ENCODE measurements at regions not wholly inside any gene's neighbourhood (a gene's known extent, or its start where the extent isn't known, plus 50 kb on each side); places are given as distances from the start of the nearest gene placed in this dataset.
A peak's percentile ranks its signal among the peaks of the same experiment; 100 is the strongest.

DNA sequence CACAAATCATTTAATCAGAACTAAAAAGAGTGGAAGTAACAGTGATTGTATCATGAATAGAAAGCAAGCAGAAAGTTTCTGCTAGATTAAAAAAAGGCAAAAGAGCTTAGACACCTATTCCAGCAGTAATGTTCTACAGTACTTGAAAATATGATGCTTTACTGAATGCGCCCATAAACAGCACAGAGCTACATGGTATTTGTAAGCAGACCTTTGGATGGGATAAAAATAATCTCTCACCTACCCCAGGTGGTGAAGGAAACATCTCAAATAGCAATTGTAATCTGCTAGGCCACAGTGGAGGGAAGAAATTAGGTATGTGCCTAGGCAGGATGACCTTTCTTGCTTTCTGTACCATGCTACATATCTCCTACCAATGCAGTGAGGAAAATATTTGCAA, 280.9 kb upstream of the PRKX start:
- TF ChIP-seq POLR2AphosphoS5 (IDR thresholded peaks at IDR 0.05; ENCODE audit: low read depth, low read length) = no peak
- TF ChIP-seq FOXP2 (optimal IDR thresholded peaks at IDR 0.05; ENCODE audit: borderline replicate concordance, extremely low read depth, extremely low read length, insufficient read depth) = no peak
- no peak for TF ChIP-seq TAF1 (IDR thresholded peaks at IDR 0.05; ENCODE audit: borderline replicate concordance, insufficient read depth, low read length)
- no peak for TF ChIP-seq SIN3A (IDR thresholded peaks at IDR 0.05; ENCODE audit: borderline replicate concordance, insufficient read depth, low read length)
- TF ChIP-seq, protein P1, sequence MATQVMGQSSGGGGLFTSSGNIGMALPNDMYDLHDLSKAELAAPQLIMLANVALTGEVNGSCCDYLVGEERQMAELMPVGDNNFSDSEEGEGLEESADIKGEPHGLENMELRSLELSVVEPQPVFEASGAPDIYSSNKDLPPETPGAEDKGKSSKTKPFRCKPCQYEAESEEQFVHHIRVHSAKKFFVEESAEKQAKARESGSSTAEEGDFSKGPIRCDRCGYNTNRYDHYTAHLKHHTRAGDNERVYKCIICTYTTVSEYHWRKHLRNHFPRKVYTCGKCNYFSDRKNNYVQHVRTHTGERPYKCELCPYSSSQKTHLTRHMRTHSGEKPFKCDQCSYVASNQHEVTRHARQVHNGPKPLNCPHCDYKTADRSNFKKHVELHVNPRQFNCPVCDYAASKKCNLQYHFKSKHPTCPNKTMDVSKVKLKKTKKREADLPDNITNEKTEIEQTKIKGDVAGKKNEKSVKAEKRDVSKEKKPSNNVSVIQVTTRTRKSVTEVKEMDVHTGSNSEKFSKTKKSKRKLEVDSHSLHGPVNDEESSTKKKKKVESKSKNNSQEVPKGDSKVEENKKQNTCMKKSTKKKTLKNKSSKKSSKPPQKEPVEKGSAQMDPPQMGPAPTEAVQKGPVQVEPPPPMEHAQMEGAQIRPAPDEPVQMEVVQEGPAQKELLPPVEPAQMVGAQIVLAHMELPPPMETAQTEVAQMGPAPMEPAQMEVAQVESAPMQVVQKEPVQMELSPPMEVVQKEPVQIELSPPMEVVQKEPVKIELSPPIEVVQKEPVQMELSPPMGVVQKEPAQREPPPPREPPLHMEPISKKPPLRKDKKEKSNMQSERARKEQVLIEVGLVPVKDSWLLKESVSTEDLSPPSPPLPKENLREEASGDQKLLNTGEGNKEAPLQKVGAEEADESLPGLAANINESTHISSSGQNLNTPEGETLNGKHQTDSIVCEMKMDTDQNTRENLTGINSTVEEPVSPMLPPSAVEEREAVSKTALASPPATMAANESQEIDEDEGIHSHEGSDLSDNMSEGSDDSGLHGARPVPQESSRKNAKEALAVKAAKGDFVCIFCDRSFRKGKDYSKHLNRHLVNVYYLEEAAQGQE (IDR thresholded peaks at IDR 0.05; ENCODE audit: insufficient read depth in 1 of 2, low read depth in 2 of 2, low read length in 2 of 2) = no peak

DNA sequence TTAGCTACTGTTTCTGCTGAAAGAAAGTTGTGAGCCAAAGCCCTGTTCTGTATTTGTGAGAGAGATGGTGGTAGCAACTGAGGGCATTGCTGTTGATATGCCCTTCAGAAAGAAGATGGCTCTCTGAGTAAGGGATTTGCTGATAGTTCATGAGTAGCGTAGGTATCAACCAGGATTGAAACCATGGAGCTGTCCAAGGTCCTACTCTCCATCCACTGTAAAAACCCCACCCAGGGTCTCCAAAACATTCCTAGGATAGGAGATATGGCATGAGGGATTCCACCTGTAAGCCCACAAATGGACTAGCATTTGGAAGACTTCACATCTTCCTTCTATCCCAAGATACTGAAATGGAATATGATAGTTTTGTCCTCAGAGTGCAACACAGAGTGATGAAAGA, 277.1 kb upstream of the PRKX start:
- TF ChIP-seq, protein P1 (IDR thresholded peaks at IDR 0.05; ENCODE audit: insufficient read depth in 1 of 2, low read depth in 2 of 2, low read length in 2 of 2) = peak; percentile 49 to 90; a peak in 3 of 4 replicates
- no peak for TF ChIP-seq POLR2AphosphoS5 (IDR thresholded peaks at IDR 0.05; ENCODE audit: low read depth, low read length)

DNA sequence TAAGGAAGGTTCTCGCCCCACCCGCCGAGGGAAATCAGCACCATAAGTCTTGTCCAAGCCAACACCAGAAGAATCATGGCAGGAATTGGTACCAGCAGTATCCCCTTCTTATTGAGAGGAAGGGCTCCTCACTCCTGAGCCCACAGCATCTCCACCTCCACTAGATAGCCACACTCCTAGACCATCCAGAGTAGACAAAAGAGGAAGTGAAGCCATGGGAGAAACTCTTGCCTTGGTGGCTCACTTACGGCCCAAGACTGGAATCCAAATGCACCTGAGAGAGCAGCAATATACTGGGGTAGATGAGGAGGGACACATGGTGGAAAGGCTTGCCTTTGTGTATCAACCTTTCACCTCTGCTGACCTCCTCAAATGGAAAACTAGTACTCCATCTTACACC, 255.3 kb upstream of the PRKX start:
- TF ChIP-seq FOXP2 (optimal IDR thresholded peaks at IDR 0.05; ENCODE audit: borderline replicate concordance, extremely low read depth, extremely low read length, insufficient read depth) (no peak), TAF1 (IDR thresholded peaks at IDR 0.05; ENCODE audit: borderline replicate concordance, insufficient read depth, low read length) (no peak), SIN3A (IDR thresholded peaks at IDR 0.05; ENCODE audit: borderline replicate concordance, insufficient read depth, low read length) (no peak), POLR2AphosphoS5 (IDR thresholded peaks at IDR 0.05; ENCODE audit: low read depth, low read length) (no peak)
- TF ChIP-seq, protein P1 (IDR thresholded peaks at IDR 0.05; ENCODE audit: insufficient read depth in 1 of 2, low read depth in 2 of 2, low read length in 2 of 2) = no peak

DNA sequence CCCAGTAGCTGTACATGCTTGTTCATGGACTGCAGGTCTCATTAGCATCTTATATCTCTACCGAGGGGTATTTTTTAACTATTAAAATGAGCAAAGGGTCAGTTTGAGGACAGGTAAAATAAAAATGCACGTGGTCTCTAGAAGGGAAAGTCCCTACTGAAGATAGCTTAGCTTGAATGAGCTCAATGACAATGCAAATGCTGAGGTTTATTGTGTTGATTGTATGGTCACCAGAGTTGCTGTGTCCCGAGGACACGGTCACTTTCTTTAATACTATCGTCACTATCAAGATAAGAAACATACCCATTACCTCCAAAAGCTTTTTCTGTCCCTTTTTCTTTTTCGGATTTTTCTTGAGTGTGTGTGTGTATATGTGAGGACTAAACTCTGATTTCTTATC, 250.5 kb upstream of the PRKX start:
- TF ChIP-seq TAF1 (IDR thresholded peaks at IDR 0.05; ENCODE audit: borderline replicate concordance, insufficient read depth, low read length) (no peak), POLR2AphosphoS5 (IDR thresholded peaks at IDR 0.05; ENCODE audit: low read depth, low read length) (no peak), FOXP2 (optimal IDR thresholded peaks at IDR 0.05; ENCODE audit: borderline replicate concordance, extremely low read depth, extremely low read length, insufficient read depth) (no peak), SIN3A (IDR thresholded peaks at IDR 0.05; ENCODE audit: borderline replicate concordance, insufficient read depth, low read length) (no peak)
- TF ChIP-seq, protein P1 (IDR thresholded peaks at IDR 0.05; ENCODE audit: insufficient read depth in 1 of 2, low read depth in 2 of 2, low read length in 2 of 2) = no peak

All from PFSK-1 (cell line).